Transverse colon (tissue), 4 donors: ENCODE measurements at regions not wholly inside any gene's neighbourhood (a gene's known extent, or its start where the extent isn't known, plus 50 kb on each side); places are given as distances from the start of the nearest gene placed in this dataset.

Experiments used
- DNase-seq: peaks from one replicate; pipeline ENCODE4 v3.0.0-alpha.2; 2019
- H3K27ac ChIP-seq, 4 donors: fragments of 200-600 bp; sonication (generic); 2 replicates each; pipeline ENCODE4 v1.5.1; 2016 to 2018; ENCODE audit warnings: inconsistent platforms in 4 of 4
- H3K27me3 ChIP-seq: fragments of 200-600 bp; sonication (generic); 2 replicates; pipeline ENCODE4 v1.5.1; 2017; ENCODE audit warnings: inconsistent platforms
- H3K36me3 ChIP-seq, 4 donors: fragments of 200-600 bp; sonication (generic); 2 replicates each; pipeline ENCODE4 v1.5.1; 2017 to 2019; ENCODE audit warnings: inconsistent platforms in 4 of 4
- H3K4me1 ChIP-seq, 4 donors: fragments of 200-600 bp; sonication (generic); 2 replicates each; pipeline ENCODE4 v1.5.1; 2017 to 2020; ENCODE audit warnings: inconsistent platforms in 4 of 4
- H3K4me3 ChIP-seq, 4 donors: fragments of 200-600 bp; sonication (generic); 1 replicate in 1 of 4; 2 replicates in 3 of 4; pipeline versions ENCODE4 v1.5.1 to v1.6.1; 2017 to 2019; ENCODE audit warnings: inconsistent platforms in 4 of 4
- H3K9me3 ChIP-seq, 2 donors: fragments of 200-600 bp; sonication (generic); 2 replicates each; pipeline ENCODE4 v1.5.1; 2017 to 2019; ENCODE audit warnings: inconsistent platforms in 2 of 2
- EP300 ChIP-seq: sonication (generic); formaldehyde crosslinking; IDR thresholded peaks from one replicate; pipeline ENCODE4 v1.6.1; 2017; ENCODE audit warnings: antibody characterized with exemption, low read depth
- POLR2A ChIP-seq: fragments of 450-650 bp; IDR thresholded peaks from one replicate; pipeline ENCODE4 v1.6.1; 2016; ENCODE audit warnings: antibody characterized with exemption, mild to moderate bottlenecking, moderate library complexity
- POLR2AphosphoS5 ChIP-seq, 3 donors: sonication (generic); formaldehyde crosslinking; IDR thresholded peaks; one replicate each; pipeline ENCODE4 v1.6.1; 2016; ENCODE audit warnings: antibody characterized with exemption in 3 of 3
- WGBS, 2 donors: methylation state at CpG; one replicate each; pipeline ENCODE4 v1.1.5; 2018; ENCODE audit warnings: low coverage in 1 of 2; 5-methylcytosine and 5-hydroxymethylcytosine counted together
- in situ Hi-C, 4 donors: fragments of 200-750 bp; cut with MboI; loops; one replicate each; pipeline versions ENCODE4 v1.15.0 to v1.15.1; 2017; ENCODE audit warnings: low sequenced_read_pairs in 3 of 4, low pct_ligation_motif_present in 1 of 4, low pct_unique_long_range_greater_than_20kb in 1 of 4
- intact Hi-C: fragments of 100-400 bp; cut with DNase I; formaldehyde crosslinking; loops from one replicate; pipeline ENCODE4 v1.15.1; 2023; ENCODE audit warnings: low total_unique reads
- TF ChIP-seq, protein P1 (sequence below), 5 experiments: fragments of 200-600 bp in 3 of 5; fragments of 450-650 bp in 2 of 5; sonication (generic) in 3 of 5; IDR thresholded peaks; 1 replicate in 2 of 5; 2 replicates in 3 of 5; pipeline ENCODE4 v1.5.1; 2016 to 2017; ENCODE audit warnings: antibody characterized with exemption in 5 of 5, inconsistent platforms in 3 of 5, mild to moderate bottlenecking in 2 of 5, moderate library complexity in 1 of 5

- Histone ChIP-seq H3K36me3 (no peaks in the 10 kb centered on the region), H3K27me3 (no peaks in the 10 kb centered on the region), H3K4me1 (no peaks in the 10 kb centered on the region), H3K9me3 (no peaks in the 10 kb centered on the region), H3K27ac (no peak overlapping the region), H3K4me3 (no peak overlapping the region)
- no peak for DNase-seq
- in situ Hi-C loops = no loop called here
- WGBS, 2 donors = 29 to 47% methylated on average over 8 of the region's 8 CpGs
- TF ChIP-seq POLR2AphosphoS5 (IDR thresholded peaks at IDR 0.05) = no peak
- intact Hi-C loops = no loop called here
Observed at GRCh38 chr5:3925935-3926334, 330.3 kb downstream of the IRX1 start.

DNA sequence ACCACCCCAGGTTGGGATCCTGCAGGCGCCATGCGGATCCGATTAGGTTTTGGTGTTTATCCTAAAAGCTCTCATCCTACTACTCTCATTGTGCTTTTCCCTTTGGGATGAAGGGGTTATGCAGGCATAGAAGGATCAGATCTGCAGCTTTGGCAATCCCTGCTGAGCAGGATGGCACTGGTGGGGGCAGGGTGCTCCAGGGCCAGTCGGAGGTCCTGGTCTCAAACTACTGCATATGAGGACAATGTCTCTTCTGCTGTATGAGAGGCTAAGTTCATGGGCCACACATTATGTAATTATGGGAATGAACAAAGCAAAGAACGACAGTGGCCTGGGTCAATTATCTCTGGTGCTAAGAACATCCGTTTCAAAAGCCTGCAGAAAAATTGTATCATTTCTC is 334.2 kb downstream of the IRX1 start:
- in situ Hi-C loops = no loop called here
- no peaks in the 10 kb centered on the region for H3K36me3 ChIP-seq
- DNase-seq = no peak
- intact Hi-C loops = no loop called here
- no peak overlapping the region for H3K4me3 ChIP-seq
- no peak overlapping the region for H3K27ac ChIP-seq
- H3K9me3 ChIP-seq = no peaks in the 10 kb centered on the region
- no peak for TF ChIP-seq POLR2AphosphoS5 (IDR thresholded peaks at IDR 0.05)
- TF ChIP-seq EP300 = no peak
- TF ChIP-seq, protein P1, sequence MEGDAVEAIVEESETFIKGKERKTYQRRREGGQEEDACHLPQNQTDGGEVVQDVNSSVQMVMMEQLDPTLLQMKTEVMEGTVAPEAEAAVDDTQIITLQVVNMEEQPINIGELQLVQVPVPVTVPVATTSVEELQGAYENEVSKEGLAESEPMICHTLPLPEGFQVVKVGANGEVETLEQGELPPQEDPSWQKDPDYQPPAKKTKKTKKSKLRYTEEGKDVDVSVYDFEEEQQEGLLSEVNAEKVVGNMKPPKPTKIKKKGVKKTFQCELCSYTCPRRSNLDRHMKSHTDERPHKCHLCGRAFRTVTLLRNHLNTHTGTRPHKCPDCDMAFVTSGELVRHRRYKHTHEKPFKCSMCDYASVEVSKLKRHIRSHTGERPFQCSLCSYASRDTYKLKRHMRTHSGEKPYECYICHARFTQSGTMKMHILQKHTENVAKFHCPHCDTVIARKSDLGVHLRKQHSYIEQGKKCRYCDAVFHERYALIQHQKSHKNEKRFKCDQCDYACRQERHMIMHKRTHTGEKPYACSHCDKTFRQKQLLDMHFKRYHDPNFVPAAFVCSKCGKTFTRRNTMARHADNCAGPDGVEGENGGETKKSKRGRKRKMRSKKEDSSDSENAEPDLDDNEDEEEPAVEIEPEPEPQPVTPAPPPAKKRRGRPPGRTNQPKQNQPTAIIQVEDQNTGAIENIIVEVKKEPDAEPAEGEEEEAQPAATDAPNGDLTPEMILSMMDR (IDR thresholded peaks at IDR 0.05) = no peak
- TF ChIP-seq POLR2A = no peak
- 79 to 93% methylated on average over 5 to 6 of the region's 6 CpGs for WGBS, 2 donors
- no peaks in the 10 kb centered on the region for H3K4me1 ChIP-seq
- H3K27me3 ChIP-seq = no peaks in the 10 kb centered on the region

DNA sequence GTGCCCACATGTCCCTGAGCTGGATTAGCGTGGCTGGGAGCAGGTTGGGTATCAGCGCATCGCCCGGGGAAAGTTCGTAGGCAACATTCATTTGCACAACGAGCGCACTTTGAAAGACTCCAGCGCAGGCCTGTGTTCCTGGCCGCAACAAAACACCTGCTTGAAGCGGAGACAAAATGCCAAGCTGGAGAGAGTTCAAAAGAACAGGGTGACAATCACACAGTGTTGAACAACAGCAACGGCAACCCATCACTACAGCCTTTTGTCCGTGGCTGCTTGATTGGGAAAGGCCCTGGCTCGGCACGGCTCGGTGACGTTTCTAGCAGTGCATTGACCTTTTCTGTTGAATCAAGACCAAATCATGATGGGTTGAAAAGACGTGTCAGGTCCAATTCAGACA is 336.3 kb downstream of the IRX1 start:
- no peak for DNase-seq
- in situ Hi-C loops (no loop called here), intact Hi-C loops (no loop called here)
- Histone ChIP-seq H3K4me1 (no peaks in the 10 kb centered on the region), H3K9me3 (peaks cover 0 to 3% of the 10 kb centered on the region in 2 donors), H3K27ac (no peak overlapping the region), H3K27me3 (no peaks in the 10 kb centered on the region), H3K4me3 (no peak overlapping the region), H3K36me3 (no peaks in the 10 kb centered on the region)
- 87 to 89% methylated on average over 11 to 17 of the region's 17 CpGs for WGBS, 2 donors
- TF ChIP-seq, protein P1 (IDR thresholded peaks at IDR 0.05) = no peak
- TF ChIP-seq POLR2A (no peak), POLR2AphosphoS5 (IDR thresholded peaks at IDR 0.05) (no peak), EP300 (no peak)

GRCh38 chr5:3933536-3933935 is 337.9 kb downstream of the IRX1 start:
- intact Hi-C loops (no loop called here), in situ Hi-C loops (no loop called here)

More at GRCh38 chr5:3933536-3933935, 337.9 kb downstream of the IRX1 start:
- WGBS, 2 donors = 82 to 87% methylated on average over 3 to 4 of the region's 4 CpGs
- DNase-seq = no peak
- Histone ChIP-seq H3K4me1 (no peaks in the 10 kb centered on the region), H3K4me3 (no peak overlapping the region), H3K36me3 (no peaks in the 10 kb centered on the region), H3K27ac (no peak overlapping the region), H3K9me3 (peaks cover 3 to 9% of the 10 kb centered on the region in 2 donors), H3K27me3 (no peaks in the 10 kb centered on the region)
- TF ChIP-seq EP300 (no peak), POLR2A (no peak), POLR2AphosphoS5 (IDR thresholded peaks at IDR 0.05) (no peak)
- TF ChIP-seq, protein P1 (IDR thresholded peaks at IDR 0.05) = no peak
